Erythroblast (primary cell): ENCODE measurements at regions not wholly inside any gene's neighbourhood (a gene's known extent, or its start where the extent isn't known, plus 50 kb on each side); places are given as distances from the start of the nearest gene placed in this dataset.

Experiments
- GATA1 ChIP-seq: IDR thresholded peaks from 2 replicates; pipeline ENCODE4 v1.6.1; 2011; ENCODE audit warnings: low read depth, mild to moderate bottlenecking, control low read depth, low read length, moderate library complexity
- POLR2A ChIP-seq: IDR thresholded peaks from 2 replicates; pipeline ENCODE4 v1.6.1; 2011; ENCODE audit warnings: mild to moderate bottlenecking, low read length

- no peak for TF ChIP-seq POLR2A
- no peak for TF ChIP-seq GATA1
Observed at GRCh38 chr2:177328056-177328455, 63.5 kb upstream of the NFE2L2 start.
